HEK293T (cell line): ENCODE measurements at regions not wholly inside any gene's neighbourhood (a gene's known extent, or its start where the extent isn't known, plus 50 kb on each side); places are given as distances from the start of the nearest gene placed in this dataset.
"Not testable (repeated sequence)": the region's sequence is repeated elsewhere in the genome, so short reads cannot be mapped to it uniquely, and the experiment has no call there.

Source experiments
- CTCF ChIA-PET: fragments of 350-600 bp; formaldehyde crosslinking; extraction: SDS; loops from one replicate; lab custom pipeline; 2021; ENCODE audit warnings: antibody characterized with exemption, inconsistent platforms; lab: Yijun Ruan, JAX
- POLR2A ChIA-PET: fragments of 350-600 bp; formaldehyde crosslinking; extraction: SDS; loops from one replicate; lab custom pipeline; 2020; ENCODE audit warnings: antibody characterized with exemption, inconsistent platforms; lab: Yijun Ruan, JAX
- DNase-seq: peaks from one replicate; pipeline ENCODE4 v3.0.0; 2012; ENCODE audit warnings: mixed read lengths; ENCODE audit errors: extremely low spot score
- ARNT ChIP-seq: fragments of 450-650 bp; IDR thresholded peaks from 2 replicates; pipeline ENCODE4 v1.6.1; 2017; ENCODE audit warnings: mild to moderate bottlenecking
- BHLHE40 ChIP-seq: fragments of 450-650 bp; IDR thresholded peaks from 2 replicates; pipeline ENCODE4 v1.6.1; 2016; ENCODE audit warnings: mild to moderate bottlenecking, moderate library complexity, borderline replicate concordance
- CTBP1 ChIP-seq: fragments of 450-650 bp; IDR thresholded peaks from 2 replicates; pipeline ENCODE4 v1.6.1; 2016; ENCODE audit warnings: borderline replicate concordance
- ELF4 ChIP-seq: fragments of 450-650 bp; IDR thresholded peaks from 2 replicates; pipeline ENCODE4 v1.6.1; 2017; ENCODE audit warnings: antibody characterized with exemption
- FOXA1 ChIP-seq: fragments of 450-650 bp; IDR thresholded peaks from 2 replicates; pipeline ENCODE4 v1.6.1; 2016; ENCODE audit warnings: mild to moderate bottlenecking
- FOXK2 ChIP-seq: fragments of 450-650 bp; IDR thresholded peaks from 2 replicates; pipeline ENCODE4 v1.6.1; 2016; ENCODE audit warnings: mild to moderate bottlenecking
- FOXM1 ChIP-seq: fragments of 450-650 bp; IDR thresholded peaks from 2 replicates; pipeline ENCODE4 v1.6.1; 2017; ENCODE audit warnings: mild to moderate bottlenecking, borderline replicate concordance
- HDGF ChIP-seq: fragments of 450-650 bp; IDR thresholded peaks from 2 replicates; pipeline ENCODE4 v1.6.1; 2017; ENCODE audit warnings: antibody characterized with exemption, borderline replicate concordance
- L3MBTL2 ChIP-seq: fragments of 450-650 bp; conservative IDR thresholded peaks from 2 replicates; pipeline ENCODE4 v1.6.1; 2016; ENCODE audit warnings: mild to moderate bottlenecking
- LEF1 ChIP-seq: fragments of 450-650 bp; IDR thresholded peaks from 2 replicates; pipeline ENCODE4 v1.6.1; 2017; ENCODE audit warnings: mild to moderate bottlenecking, borderline replicate concordance
- NFRKB ChIP-seq: fragments of 450-650 bp; IDR thresholded peaks from 2 replicates; pipeline ENCODE4 v1.6.1; 2016; ENCODE audit warnings: mild to moderate bottlenecking, moderate library complexity
- PKNOX1 ChIP-seq: fragments of 450-650 bp; IDR thresholded peaks from 2 replicates; pipeline ENCODE4 v1.6.1; 2016
- SP1 ChIP-seq: fragments of 450-650 bp; IDR thresholded peaks from 2 replicates; pipeline ENCODE4 v1.6.1; 2017
- SUZ12 ChIP-seq: fragments of 450-650 bp; IDR thresholded peaks from 2 replicates; pipeline ENCODE4 v1.6.1; 2016; ENCODE audit warnings: mild to moderate bottlenecking
- TARDBP ChIP-seq: fragments of 450-650 bp; IDR thresholded peaks from 2 replicates; pipeline ENCODE4 v1.6.1; 2016
- ZNF384 ChIP-seq: fragments of 450-650 bp; IDR thresholded peaks from 2 replicates; pipeline ENCODE4 v1.6.1; 2016

DNA sequence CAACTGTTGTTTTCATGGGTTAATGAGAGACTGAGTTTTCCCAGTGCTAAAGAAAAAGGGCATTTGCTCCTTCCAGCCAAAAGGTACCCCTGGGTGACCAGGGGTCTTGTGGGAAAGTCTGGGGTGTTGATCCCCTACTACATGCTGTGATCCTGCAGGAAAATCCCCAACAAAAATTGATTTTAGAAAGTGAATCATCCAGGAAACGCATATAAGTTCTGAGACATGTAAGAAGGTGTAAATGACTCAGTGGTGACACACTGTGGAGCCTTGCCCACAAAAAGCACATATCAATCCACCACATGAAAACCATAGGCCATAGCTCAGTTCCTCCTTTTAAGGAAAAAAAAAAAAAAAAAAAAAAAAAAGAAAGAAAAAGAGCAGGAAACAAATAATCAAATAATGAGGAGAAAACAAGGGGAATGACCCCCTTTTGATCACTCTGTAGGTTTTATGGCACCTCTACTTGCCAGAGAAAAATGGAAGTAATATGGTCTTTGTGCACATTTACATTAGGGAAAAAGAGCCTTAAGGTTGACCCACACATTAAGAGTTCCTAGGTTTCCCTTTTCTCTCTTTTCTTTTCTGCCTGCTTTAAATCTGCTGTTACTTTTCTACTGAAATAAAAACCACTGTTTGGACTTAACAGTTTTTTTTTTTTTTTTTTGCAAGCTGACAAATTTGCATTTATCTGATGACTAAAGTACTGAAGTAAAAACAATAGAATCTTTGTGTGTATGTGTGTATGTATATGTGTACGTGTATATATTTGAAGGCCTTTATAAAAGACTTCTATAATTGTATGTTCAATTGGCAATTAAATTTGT, 386.0 kb downstream of the KIF20B start:
- TF ChIP-seq LEF1 (no peak), HDGF (no peak), TARDBP (no peak), L3MBTL2 (no peak), PKNOX1 (no peak), FOXM1 (no peak), BHLHE40 (no peak), NFRKB (no peak)
- DNase-seq, result no peak
- ChIA-PET POLR2A (no interaction called here), CTCF (interaction anchor here (0.7 kb wide), 1 partner anchor 259 kb away, joined by 3 read pairs; no protein-coding TSS in a partner anchor)

DNA sequence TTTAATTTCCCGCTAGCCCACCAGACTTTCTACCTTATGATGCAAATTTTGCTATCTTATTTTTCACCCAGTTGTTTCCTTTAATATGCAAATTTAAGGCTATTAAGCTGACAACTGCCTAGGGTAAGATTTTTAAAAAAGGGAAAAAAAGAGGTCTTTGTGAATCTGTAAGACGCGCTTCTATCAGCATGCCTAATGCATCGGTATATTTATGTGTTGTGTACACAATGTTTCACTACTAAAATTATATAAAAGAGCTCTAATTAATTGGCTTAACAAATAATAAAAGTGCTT, 386.6 kb downstream of the KIF20B start:
- CTCF ChIA-PET, result interaction anchor here (0.7 kb wide), 1 partner anchor 259 kb away, joined by 3 read pairs; no protein-coding TSS in a partner anchor
- TF ChIP-seq ELF4 (no peak), PKNOX1 (no peak), NFRKB (no peak), ZNF384 (no peak), LEF1 (no peak), FOXM1 (no peak), FOXK2 (no peak), SUZ12 (no peak), SP1 (no peak), BHLHE40 (no peak), CTBP1 (no peak), HDGF (no peak), ARNT (no peak), L3MBTL2 (no peak), FOXA1 (no peak), TARDBP (no peak)
- POLR2A ChIA-PET, result no interaction called here
- no peak for DNase-seq

- POLR2A ChIA-PET, result no interaction called here
- TF ChIP-seq FOXK2 (no peak), L3MBTL2 (no peak), FOXA1 (no peak), TARDBP (no peak), SP1 (no peak), PKNOX1 (no peak), BHLHE40 (no peak), CTBP1 (no peak), FOXM1 (no peak), LEF1 (no peak), ZNF384 (no peak), NFRKB (no peak), HDGF (no peak)
- CTCF ChIA-PET, result no interaction called here
- DNase-seq, result no peak
Measured at GRCh38 chr10:90089719-90090118, 388.3 kb downstream of the KIF20B start.

GRCh38 chr10:90096196-90096595, 394.8 kb downstream of the KIF20B start:
- no peak for TF ChIP-seq ELF4
- ChIA-PET CTCF (no interaction called here), POLR2A (no interaction called here)
- no peak for DNase-seq

- CTCF ChIA-PET, POLR2A ChIA-PET, DNase-seq: not testable (repeated sequence)
Measured at GRCh38 chr10:90107581-90107980, 406.2 kb downstream of the KIF20B start.

- DNase-seq, result no peak
- no peak for TF ChIP-seq SP1
- no peak for TF ChIP-seq L3MBTL2
- no peak for TF ChIP-seq NFRKB
- no peak for TF ChIP-seq LEF1
- ChIA-PET CTCF (no interaction called here), POLR2A (no interaction called here)
Measured at GRCh38 chr10:90111671-90112070, 410.3 kb downstream of the KIF20B start.

DNA sequence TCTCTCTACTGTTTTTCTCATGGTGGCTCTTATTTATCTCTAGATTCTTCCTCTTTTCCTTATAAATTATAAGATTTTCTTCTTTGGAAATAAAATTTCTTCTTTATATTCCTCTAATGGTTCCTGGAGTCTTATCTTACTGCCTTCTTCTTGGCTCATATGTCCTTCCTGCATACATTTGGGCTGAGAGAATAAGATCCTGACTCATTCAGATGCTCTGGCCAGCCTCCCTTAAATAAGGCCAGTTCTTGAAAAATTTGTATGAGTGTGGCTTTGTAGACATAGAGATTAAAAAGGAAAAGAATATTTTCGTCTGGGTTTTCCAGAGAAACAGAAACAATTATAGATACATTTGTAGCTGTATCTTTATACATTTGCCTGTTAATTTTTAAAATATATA, 411.3 kb downstream of the KIF20B start:
- CTCF ChIA-PET, result no interaction called here
- POLR2A ChIA-PET, result no interaction called here

DNA sequence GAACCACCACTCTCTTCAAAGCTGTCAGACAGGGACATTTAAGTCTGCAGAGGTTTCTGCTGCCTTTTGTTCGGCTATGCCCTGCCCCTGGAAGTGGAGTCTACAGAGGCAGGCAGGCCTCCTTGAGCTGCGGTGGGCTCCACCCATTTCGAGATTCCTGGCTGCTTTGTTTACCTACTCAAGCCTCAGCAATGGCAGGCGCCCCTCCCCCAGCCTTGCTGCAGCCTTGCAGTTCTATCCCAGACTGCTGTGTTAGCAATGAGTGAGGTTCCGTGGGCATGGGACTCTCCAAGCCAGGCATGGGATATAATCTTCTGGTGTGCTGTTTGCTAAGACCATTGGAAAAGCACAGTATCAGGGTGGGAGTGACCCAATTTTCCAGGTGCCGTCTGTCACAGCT, 417.2 kb downstream of the KIF20B start:
- DNase-seq, POLR2A ChIA-PET, CTCF ChIA-PET: not testable (repeated sequence)

More for the DNA sequence above, 411.3 kb downstream of the KIF20B start:
- no peak for DNase-seq
- TF ChIP-seq ELF4 (no peak), TARDBP (no peak), ZNF384 (no peak)

DNA sequence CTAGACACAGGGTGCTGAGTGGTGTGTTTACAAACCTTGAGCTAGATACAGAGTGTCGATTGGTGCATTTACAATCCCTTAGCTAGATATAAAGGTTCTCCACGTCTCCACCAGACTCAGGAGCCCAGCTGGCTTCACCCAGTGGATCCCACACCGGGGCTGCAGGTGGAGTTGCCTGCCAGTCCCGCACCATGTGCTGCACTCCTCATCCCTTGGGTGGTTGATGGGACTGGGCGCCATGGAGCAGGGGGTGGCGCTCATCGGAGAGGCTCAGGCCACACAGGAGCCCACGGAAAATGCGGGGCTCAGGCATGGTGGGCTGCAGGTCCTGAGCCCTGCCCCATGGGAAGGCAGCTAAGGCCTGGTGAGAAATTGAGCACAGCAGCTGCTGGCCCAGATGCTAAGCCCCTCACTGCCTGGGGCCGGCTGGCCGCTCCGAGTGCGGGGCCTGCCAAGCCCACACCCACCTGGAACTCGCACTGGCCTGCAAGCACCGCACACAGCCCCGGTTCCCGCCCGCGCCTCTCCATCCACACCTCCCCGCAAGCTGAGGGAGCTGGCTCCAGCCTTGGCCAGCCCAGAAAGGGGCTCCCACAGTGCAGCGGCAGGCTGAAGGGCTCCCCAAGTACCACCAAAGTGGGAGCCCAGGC, 418.4 kb downstream of the KIF20B start:
- POLR2A ChIA-PET, CTCF ChIA-PET, DNase-seq: not testable (repeated sequence)
